Muscle layer of duodenum (tissue), 2 donors: ENCODE measurements at regions not wholly inside any gene's neighbourhood (a gene's known extent, or its start where the extent isn't known, plus 50 kb on each side); places are given as distances from the start of the nearest gene placed in this dataset.

ENCODE experiments used
- H3K27ac ChIP-seq: one replicate; pipeline ENCODE4 v1.7.0; 2013; ENCODE audit warnings: mild to moderate bottlenecking, low read length
- H3K27me3 ChIP-seq: one replicate; pipeline ENCODE4 v1.7.0; 2013; ENCODE audit warnings: low read depth, mild to moderate bottlenecking, control low read depth, low read length
- H3K36me3 ChIP-seq, 2 donors: one replicate each; pipeline ENCODE4 v1.7.0; 2013; ENCODE audit warnings: low read length in 2 of 2, control low read depth in 1 of 2, mild to moderate bottlenecking in 1 of 2; ENCODE audit not compliant: insufficient read depth in 2 of 2, control insufficient read depth in 1 of 2
- H3K4me1 ChIP-seq, 2 donors: one replicate each; pipeline ENCODE4 v1.7.0; 2013; ENCODE audit warnings: low read length in 2 of 2, mild to moderate bottlenecking in 2 of 2, control low read depth in 1 of 2, moderate library complexity in 1 of 2; ENCODE audit not compliant: insufficient read depth in 2 of 2, control insufficient read depth in 1 of 2
- H3K4me3 ChIP-seq, 2 donors: one replicate each; pipeline ENCODE4 v1.7.0; 2013; ENCODE audit warnings: low read length in 2 of 2, low read depth in 1 of 2, mild to moderate bottlenecking in 1 of 2
- H3K9me3 ChIP-seq, 2 donors: one replicate each; pipeline ENCODE4 v1.7.0; 2013; ENCODE audit warnings: low read length in 2 of 2, control low read depth in 1 of 2, mild to moderate bottlenecking in 1 of 2; ENCODE audit not compliant: control insufficient read depth in 1 of 2
- donor health status: healthy.

DNA sequence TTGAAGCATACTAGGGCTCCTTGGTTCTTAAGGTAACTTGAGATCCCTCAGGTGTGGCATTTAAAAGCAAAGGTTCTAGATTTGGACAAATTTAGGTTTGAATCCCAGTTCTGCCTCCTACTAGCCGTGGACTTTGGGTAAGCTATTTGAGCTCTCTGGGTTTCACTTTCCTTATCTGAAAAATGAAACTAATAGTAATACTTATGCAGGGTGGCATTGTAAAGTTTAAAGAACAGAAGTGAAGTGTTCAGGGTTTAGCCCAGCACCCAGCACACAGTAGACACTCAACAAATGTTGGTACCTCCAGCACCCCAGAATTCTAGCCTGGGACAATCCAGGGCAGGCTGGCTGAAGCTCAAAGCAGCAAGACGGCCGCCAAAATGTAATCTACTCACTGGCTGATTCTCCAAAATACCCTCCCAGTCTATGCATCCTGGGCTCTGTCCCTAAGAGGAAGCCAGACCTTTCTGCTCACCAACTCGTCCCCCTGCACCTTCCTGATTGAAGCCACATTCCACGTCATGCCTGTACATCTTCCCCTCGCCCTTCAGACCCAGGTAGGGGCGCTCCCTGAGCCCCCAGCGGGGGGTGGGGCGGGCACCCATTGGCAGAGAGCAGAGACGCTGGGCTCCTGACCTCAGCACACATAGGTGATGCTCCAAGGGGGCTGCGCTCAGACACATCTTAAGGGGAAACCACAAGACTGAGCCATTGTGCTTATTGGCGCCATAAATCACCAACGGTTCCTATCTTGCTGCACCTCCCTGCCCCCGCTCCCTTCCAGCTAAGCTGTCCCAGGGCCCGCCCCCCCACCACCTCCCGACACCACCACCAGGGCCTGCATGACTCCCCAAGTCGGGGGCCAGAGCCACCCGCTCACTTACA is 160.6 kb downstream of the BCOR start:
- Histone ChIP-seq H3K27me3 (no peaks in the 10 kb centered on the region), H3K4me1 (no peaks in the 10 kb centered on the region), H3K4me3 (no peak overlapping the region), H3K27ac (no peak overlapping the region), H3K9me3 (no peaks in the 10 kb centered on the region), H3K36me3 (no peaks in the 10 kb centered on the region)

DNA sequence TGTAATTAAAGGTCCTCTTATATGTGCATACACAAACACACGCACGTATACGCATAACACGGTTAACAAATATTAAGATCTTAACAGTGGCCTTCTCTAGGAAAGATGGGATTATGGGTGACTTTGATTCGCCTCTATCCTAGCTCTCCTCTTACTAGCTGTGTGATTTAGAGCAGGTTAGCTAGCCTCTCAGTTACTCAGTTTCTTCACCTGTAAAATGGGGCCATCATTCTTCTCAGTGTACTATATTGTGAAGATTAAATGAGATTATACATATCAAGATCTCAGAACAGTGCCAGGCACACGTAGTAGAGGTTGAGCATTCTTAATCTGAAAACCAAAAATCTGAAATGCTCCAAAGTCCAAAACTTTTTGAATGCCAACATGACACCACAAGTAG is 159.3 kb downstream of the BCOR start:
- Histone ChIP-seq H3K9me3 (peaks cover 0 to 2% of the 10 kb centered on the region in 2 donors), H3K27me3 (no peaks in the 10 kb centered on the region), H3K36me3 (no peaks in the 10 kb centered on the region), H3K4me1 (no peaks in the 10 kb centered on the region), H3K4me3 (no peak overlapping the region), H3K27ac (no peak overlapping the region)

DNA sequence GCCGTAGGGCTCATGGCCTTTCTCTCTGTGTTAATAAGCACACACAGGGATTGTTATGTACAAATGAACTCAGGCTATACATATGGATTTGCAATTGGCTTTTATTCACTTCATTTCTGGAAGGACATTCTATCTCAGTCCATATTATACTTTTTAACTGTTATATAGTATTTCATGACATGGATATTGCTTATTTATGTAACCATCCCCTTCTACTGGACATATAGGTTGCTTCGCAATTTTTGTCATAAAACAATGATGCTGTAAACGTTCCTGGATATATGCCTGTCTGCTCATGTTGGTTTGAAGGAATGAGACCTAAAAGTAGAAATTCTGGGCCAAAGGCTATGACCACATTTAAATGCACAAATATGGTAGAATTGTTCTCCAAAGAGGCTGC is 158.1 kb downstream of the BCOR start:
- H3K4me1 ChIP-seq = no peaks in the 10 kb centered on the region
- no peaks in the 10 kb centered on the region for H3K36me3 ChIP-seq
- H3K27me3 ChIP-seq = no peaks in the 10 kb centered on the region
- no peak overlapping the region for H3K4me3 ChIP-seq
- H3K9me3 ChIP-seq = peaks cover 0 to 3% of the 10 kb centered on the region in 2 donors
- no peak overlapping the region for H3K27ac ChIP-seq

DNA sequence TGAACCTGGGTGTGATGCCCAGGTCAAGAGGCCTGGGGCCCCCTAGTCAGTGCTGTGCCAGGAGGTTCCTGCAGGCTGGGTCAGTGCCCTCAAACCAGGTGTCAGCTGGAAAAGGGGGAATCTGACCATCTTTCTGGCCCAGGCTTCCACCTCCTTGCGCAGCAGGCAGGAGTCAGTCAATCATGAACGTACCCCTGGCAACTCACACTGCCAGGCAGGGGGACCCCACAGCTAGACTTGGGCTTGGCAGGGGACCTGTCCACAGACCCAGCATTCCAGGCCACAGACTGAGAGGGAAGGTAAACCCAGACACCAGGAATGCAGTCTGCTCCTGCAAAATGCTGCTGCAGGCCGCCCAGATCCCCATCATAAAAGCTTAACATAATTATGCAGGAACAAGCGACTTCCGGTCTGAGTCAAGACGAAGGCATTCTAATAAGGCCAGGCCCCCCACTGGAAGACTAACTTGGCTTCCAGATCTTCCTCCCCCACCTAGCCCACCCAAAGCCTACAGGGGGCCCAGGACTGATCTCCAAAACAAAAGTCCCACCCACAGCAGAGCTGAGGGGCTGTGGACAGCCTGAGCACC is 156.3 kb downstream of the BCOR start:
- peaks cover 0 to 3% of the 10 kb centered on the region in 2 donors for H3K9me3 ChIP-seq
- H3K27me3 ChIP-seq = no peaks in the 10 kb centered on the region

DNA sequence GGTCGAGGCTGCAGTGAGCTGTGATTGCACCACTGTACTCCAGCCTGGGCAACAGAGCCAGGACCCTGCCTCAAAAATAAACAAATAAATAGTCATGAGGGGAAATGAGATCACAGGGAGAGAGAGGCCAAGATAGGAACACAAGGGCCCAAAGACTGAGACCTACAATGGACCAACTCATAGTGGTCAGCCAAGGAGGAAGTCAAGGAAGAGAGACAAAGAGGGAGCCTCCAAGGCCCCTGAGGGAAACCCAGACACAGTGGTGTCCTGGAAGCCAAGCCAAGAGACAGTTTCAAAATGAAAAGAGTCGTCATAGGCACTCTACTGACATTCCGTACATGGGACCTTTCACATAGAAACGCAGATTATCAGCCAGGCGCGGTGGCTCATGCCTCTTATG is 153.3 kb downstream of the BCOR start:
- no peak overlapping the region for H3K27ac ChIP-seq
- peaks cover 0 to 3% of the 10 kb centered on the region in 2 donors for H3K9me3 ChIP-seq
- no peaks in the 10 kb centered on the region for H3K27me3 ChIP-seq
- no peaks in the 10 kb centered on the region for H3K4me1 ChIP-seq
- no peaks in the 10 kb centered on the region for H3K36me3 ChIP-seq
- H3K4me3 ChIP-seq = no peak overlapping the region

More for the DNA sequence above, 156.3 kb downstream of the BCOR start:
- no peaks in the 10 kb centered on the region for H3K4me1 ChIP-seq
- H3K27ac ChIP-seq = no peak overlapping the region
- no peak overlapping the region for H3K4me3 ChIP-seq
- no peaks in the 10 kb centered on the region for H3K36me3 ChIP-seq

DNA sequence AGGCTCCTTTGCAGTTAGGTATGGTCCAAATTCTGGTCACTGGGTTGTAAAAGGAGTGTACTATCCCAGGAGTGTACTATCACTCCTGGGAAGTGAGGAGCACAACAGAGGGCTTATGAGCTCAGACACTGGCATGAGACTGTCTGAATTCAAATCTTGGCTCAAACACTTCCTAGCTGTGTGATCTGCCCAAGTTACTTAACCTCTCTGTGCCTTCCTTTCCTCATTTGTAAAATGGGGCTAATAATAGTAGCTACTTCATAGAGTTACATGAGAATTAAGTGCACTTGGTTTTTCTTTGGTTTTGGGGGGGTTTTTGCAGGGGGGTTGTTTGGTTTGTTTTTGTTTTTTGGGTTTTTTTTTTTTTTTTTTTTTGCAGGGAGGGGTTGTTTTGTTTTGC is 152.0 kb downstream of the BCOR start:
- no peak overlapping the region for H3K4me3 ChIP-seq
- no peaks in the 10 kb centered on the region for H3K36me3 ChIP-seq
- H3K9me3 ChIP-seq = peaks cover 0 to 3% of the 10 kb centered on the region in 2 donors
- no peak overlapping the region for H3K27ac ChIP-seq
- no peaks in the 10 kb centered on the region for H3K27me3 ChIP-seq
- no peaks in the 10 kb centered on the region for H3K4me1 ChIP-seq

DNA sequence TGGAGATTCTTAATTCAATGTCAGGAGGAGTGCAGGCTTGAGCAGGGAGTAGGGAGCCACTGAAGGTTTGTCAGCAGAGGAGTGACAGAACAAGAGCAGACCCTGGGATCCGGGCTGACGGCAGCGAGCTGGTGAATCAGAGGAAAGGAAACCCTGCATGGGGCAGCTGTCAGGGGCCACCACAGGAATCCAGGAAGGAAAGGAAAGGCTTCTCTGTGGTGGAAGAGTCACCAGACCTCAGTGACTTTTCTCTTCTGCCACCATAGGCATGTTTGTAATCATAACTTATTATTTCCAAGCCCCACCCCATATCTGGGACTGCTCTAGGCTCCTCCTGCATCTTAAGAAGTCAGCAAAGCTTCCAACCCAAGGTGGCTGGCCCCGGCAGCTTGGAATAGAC is 150.9 kb downstream of the BCOR start:
- H3K4me3 ChIP-seq = no peak overlapping the region
- H3K27ac ChIP-seq = no peak overlapping the region
- H3K27me3 ChIP-seq = no peaks in the 10 kb centered on the region
- H3K9me3 ChIP-seq = peaks cover 0 to 3% of the 10 kb centered on the region in 2 donors
- H3K4me1 ChIP-seq = no peaks in the 10 kb centered on the region
- no peaks in the 10 kb centered on the region for H3K36me3 ChIP-seq

DNA sequence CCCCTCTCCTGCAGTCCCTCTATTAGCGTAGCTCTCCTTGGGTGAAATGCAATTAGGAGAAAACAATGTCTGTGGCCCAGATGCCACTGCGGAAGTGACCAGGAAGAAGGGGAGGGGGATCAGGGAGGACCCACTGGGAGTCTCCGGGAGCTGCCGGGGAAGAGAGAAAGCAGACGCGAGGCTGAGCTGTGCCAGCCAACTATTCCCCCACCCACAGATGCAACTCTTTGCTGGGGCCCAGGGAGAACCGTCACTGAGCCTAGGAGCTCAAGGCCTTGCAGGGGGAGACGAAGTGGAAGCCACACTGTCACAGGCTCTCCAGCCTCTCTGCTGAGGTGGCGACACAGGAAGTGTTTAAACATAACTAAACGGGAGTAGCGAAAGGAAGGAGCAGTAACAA is 149.2 kb downstream of the BCOR start:
- H3K27me3 ChIP-seq = no peaks in the 10 kb centered on the region
- no peaks in the 10 kb centered on the region for H3K9me3 ChIP-seq

DNA sequence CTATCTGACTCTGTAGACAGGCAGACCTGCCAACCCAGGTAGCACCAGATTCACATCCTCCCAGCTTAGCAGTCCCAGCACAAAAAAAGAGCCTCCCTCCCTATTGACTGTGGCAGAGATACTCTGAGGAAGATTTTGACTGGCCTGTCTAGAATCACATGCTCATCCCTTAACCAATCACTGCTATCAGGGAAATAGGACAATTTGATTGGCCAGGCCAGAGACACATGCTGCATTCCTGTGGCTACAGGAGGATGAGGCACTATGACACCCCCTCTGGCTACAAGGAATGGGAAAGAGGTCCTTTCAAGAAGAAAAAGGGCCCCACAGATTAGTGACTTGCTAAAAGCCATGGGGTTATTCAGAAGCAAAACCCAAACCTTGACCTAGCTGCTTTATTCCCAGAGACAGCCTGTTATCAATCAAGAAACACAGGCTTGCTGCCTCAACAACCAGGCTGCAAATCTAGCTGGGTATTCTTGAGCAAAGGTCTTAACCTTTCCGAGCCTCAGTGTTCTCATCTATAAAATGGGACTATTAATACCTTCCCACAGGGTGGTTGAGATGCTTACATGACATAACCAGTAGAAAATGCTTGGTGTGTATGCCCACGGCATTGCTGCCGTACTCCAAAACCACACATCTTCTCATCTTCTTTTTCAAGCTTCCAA is 147.6 kb downstream of the BCOR start:
- Histone ChIP-seq H3K27me3 (no peaks in the 10 kb centered on the region), H3K4me1 (peaks cover 4 to 6% of the 10 kb centered on the region in 2 donors), H3K4me3 (no peak overlapping the region), H3K36me3 (no peaks in the 10 kb centered on the region), H3K9me3 (no peaks in the 10 kb centered on the region), H3K27ac (no peak overlapping the region)

More for the DNA sequence above, 149.2 kb downstream of the BCOR start:
- Histone ChIP-seq H3K36me3 (no peaks in the 10 kb centered on the region), H3K27ac (no peak overlapping the region), H3K4me1 (no peaks in the 10 kb centered on the region), H3K4me3 (no peak overlapping the region)

DNA sequence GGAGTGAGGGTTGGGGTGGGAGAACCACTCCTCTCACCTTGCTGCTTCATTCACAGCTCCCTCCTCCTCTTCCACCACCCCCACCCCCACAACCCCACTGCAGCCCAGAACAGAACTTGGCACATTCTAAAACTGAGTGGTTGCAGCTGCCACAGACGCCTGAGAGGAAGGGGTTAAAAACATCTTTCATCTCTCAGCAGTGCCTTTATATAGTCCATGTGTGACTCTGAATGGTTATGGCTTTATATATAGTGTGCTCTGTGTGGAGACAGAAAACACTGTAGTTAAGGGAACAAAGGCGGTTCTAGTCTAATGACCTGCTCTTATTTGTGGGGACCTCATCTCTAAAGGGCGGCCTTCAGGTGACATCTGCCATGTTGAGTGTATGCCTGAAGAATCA is 144.8 kb downstream of the BCOR start:
- Histone ChIP-seq H3K27me3 (no peaks in the 10 kb centered on the region), H3K9me3 (no peaks in the 10 kb centered on the region), H3K4me1 (peaks cover 4 to 6% of the 10 kb centered on the region in 2 donors), H3K27ac (no peak overlapping the region), H3K36me3 (no peaks in the 10 kb centered on the region), H3K4me3 (no peak overlapping the region)

DNA sequence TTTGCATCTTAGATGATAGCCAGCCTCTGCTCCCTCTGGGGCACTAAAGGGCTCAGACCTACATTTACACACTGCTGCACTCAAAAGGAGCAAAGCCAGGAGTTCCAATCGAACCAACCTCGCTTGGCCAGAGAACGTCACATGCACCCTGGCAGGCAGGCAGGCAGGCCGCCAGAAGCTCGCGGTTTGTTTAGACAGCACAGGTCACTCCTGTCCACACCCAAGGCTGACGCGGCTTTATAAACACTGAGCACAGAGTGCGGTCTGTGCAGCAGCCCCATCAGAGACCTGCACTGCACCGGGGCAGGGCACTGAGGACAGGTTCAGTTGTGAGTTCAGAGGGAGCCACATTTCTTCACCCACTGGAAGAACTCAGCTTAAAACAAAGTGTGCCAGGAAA is 143.9 kb downstream of the BCOR start:
- H3K9me3 ChIP-seq = no peaks in the 10 kb centered on the region
- no peak overlapping the region for H3K27ac ChIP-seq
- no peaks in the 10 kb centered on the region for H3K27me3 ChIP-seq
- H3K36me3 ChIP-seq = no peaks in the 10 kb centered on the region
- H3K4me1 ChIP-seq = peaks cover 4 to 6% of the 10 kb centered on the region in 2 donors
- H3K4me3 ChIP-seq = no peak overlapping the region
